Umbilical cord (tissue), 1 donor: ENCODE measurements at regions not wholly inside any gene's neighbourhood (a gene's known extent, or its start where the extent isn't known, plus 50 kb on each side); places are given as distances from the start of the nearest gene placed in this dataset.
A peak's percentile ranks its signal among the peaks of the same experiment; 100 is the strongest.

Experiments used
- DNase-seq: peaks from one replicate; pipeline ENCODE4 v3.0.0-alpha.2; 2015; ENCODE audit warnings: low spot score

DNA sequence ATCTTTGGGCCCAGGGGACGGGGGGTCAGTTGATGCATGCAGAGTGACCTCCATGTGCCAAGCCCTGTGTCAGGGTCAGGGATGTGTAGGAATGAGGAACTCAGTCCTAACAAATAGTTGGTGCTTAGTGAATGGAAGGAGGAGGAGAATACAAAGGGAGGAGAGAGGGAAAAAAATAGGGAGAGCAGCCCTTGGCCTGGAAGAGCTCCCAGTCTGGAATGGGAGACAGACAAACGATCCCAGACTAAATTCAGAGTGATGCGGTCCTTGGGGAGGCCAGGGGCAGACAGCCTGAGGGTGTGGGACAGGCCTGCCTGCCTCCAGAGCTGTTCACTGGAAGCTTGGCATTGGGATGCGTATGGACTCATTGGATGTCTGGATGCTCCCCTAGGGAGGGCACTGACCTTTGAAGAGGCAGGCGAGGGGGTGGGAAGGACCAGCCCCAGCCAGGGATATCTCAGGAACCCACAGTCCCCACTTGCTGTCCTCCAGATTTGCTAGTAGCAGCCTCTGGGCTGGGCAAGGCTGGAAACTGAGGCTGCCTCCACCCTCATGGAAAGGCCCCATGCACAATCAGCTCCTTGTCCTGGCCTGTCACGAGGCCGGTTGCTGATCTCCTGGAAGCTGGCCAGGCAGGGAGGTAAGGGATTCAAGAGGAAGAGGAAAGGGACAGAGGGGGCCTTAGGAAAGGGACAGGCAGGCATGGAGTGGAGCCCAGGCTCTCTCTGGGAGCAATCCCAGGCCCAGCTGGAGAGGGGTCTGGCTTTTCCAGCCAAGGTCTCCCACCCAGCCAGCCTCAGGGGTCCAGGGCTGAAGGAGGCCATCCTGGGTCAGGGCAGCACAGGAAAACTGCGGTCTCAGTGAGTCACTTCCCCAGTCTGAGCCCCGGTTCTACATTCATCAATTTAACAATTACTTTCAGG is 69.0 kb upstream of the GGTA1 start:
- DNase-seq, result peak; percentile 61

DNA sequence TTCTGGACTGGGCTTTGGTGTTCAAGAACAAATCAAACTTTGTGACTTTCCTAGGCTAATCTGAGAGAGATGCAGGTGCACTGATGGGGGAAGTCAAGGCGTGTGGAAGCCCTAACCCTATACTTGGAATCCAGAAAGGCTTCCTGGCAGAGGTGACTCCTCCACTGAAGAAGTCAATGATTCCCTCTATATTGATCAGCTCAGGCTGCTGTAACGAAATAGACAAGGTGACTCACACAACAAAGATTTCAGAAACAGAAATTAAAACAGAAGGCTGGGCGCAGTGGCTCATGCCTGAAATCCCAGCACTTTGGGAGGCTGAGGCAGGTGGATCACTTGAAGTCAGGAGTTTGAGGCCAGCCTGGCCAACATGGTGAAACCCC is 69.6 kb upstream of the GGTA1 start:
- DNase-seq, result no peak

DNA sequence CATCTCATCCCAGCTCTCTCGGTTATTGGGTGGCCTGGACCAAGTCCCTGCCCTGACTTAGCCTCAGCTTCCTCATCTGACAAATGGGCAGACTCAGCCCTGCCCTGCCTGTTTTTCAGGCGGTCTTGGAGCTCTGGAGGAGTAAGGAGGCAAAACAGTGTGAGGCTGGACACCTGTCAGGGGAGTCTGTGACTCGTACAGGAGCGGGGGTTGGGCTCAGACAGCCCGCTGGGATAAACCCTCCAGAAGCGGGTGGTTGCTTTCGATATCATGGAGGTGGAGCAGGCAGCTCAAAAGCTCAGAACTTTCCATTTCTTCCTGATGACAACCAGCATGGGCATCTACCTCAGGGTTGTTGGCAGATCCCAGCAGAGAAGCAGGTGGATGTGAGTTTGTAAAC is 72.9 kb upstream of the GGTA1 start:
- DNase-seq, result no peak

DNA sequence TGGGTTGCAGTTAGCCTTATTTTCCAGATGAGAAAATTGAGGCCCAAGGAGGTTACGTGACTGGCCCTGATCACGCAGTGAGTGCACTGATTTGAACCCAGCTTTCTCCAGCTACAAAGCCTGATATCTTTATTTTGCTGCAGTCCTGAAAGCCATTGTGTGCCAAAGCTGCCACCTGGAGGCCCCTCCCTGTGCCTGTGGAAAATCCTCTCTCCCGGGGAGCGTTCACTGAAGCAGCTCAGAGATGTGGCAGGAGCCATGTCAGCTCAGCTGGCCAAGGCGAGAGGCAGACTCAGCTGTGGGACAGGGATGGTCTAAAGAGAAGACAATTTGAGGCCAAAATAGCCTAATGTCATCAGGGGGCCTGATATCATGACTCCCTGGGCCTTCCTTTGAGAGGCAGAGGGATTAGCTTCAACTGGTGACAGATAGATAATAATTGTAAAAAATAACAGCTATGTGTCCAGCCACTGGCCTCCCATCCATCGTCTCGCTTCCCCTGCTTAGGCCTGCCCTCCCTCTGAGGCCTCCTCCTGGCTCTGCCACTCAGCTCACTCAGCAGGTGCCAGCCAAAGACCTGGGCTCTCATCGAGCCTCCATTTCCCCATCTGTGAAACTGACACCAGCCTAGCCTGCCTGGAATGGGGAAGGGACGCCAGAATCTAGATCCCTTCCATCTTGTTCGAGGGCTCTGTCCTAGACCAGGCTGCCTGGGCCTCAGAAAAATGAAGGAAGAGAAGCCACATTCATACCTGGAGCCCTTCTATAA is 74.3 kb upstream of the GGTA1 start:
- no peak for DNase-seq

DNA sequence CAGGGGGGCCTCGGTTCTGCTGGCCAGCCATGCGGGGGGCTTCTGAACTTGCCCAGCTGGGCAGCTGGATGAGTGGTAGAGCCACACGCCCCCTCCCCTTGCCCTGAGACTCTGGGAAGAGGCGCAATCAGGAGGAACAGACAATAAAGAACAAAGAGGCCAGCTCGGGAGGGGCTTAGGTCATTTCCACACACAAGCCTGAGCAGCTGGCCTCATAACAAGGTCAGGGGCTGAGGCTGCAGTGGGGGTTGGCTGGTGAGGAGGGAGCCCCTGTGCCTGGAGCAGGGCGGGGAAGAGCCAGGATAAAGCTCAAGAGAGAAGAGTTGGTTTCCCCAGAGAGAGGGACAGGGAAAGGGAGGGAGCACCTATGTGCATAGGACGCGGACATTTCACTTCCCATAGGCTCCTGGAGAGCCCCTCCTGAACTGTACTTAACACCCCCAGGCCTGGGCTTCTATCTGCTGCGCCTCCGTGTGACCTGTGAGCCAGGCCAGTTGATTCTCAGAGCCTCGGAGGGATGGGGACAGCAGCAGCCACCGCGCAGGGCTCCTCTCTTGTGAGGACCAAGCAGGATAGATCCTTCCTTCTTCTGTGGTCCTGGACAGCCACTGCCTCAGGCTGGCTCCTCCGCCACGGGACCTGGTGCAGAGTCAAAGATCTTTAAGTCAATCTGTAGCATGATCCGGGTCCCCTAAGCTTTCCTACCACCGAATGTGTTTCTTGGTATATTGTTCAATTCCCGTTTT is 75.3 kb upstream of the GGTA1 start:
- no peak for DNase-seq

DNA sequence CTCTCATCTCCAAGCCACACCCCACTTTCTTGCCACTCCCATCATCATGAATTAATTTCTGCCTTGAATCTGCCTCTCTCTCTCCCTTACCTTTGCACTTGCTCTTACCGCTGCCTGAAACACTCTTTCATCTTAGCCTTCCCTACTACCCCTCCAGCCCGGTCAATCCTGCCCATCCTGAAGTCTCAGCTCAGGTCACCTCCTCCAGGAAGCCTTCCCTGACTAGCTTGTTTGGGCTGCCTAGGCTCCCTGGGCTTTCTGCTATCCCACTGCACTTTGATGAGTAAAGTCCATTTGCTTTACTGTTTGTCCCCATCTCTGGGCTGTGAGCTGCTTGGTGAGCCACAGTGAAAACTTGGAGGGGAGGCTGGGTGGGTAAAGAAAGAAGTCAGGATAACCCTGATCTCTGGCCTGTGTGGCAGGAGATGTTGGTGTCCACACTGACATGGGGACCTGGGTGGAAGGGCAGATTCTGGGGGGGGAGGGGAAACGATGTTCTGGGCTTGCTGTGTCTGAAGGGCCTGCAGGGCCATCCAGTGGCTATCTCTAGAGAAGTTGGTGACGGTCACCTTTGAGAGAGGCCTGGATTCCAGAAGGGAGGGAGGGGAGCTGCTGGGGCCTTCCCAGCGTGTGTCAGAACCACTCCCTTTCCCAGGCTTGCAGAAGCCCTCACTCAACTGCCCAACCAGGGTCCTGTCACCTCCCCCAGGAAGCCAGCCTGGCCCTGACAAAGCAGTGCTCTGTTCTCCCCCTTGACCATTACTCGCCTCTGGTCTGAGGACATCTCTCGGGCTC is 75.0 kb upstream of the DAB2IP start:
- DNase-seq, result no peak

DNA sequence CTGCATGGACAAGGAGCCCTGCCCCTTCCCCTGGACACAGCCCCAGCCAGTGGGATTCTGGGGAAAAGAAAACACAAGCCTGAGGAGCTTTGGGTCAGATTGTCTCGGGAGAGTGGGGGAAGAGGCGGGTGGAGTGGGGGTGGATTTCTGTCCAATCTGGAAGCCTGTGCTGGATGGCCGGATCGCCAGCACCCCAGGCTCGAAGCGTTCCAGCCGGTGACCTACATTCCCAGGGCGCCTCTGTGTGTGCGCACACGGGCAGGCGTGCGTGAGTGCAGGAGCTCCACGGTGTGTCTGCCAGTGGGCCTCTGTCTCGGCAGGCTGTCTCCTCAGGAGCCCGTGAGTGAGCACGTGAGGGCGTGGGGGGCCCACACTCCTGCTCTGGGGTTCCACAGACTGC is 74.3 kb upstream of the DAB2IP start:
- no peak for DNase-seq

DNA sequence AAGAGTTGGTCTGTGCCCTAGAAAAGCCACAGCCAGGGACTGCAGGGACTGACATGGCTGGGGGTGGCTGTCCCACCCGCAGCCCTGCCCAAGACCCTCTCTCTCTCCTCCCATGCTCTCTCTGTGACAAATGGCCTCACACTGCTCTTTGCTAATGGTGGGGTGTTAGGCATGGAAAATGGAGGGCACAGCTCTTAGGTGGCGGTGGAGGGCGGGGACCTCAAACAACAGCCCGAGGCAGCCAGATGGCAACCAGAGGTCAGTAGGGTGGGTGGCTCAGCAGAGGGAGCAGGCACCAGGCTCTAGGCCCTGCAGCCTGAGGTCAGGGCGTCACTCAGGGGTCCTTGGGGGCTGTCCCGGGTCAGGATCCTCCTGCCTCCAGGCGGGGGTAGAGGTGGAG is 73.9 kb upstream of the DAB2IP start:
- DNase-seq, result no peak

DNA sequence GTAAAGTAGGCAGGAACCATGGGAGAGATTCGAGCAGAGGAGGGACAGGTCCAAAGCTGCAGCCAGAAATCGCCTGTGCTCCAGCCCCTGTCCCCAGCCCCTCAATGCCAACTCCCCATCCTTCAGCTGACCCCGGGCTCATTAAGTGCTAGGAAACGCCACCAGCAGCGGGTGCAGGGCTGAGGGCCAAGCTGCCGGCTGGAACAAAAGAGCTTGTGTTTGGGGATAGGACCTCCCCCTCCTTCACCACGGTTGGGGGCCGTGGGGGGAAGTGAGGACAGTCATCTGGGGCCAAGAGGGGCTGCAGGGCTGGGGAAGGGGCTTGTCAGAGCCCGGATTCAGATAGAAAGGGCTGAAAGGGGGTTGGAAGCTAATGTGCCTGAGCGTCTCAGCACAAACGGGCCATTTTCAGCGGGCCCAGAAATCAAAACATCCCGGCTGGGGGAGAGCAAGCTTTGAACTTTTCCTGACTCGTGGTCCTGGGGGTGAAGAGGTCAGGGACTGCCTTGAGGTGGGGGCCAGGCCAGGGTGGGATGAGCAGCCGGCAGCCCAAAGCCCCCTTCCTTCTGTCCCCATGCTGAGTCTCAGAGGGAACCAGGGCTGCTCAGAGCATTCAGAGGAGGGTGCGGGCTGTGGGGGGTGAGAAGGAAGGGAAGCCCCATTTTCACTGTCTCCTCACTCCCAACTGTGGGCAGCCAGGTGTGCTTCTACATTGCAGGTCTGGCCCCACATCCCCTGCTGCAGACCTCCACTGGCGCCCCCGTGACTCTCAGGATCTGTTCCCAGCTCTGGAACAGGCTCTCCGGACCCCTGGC is 69.4 kb upstream of the DAB2IP start:
- DNase-seq, result no peak

DNA sequence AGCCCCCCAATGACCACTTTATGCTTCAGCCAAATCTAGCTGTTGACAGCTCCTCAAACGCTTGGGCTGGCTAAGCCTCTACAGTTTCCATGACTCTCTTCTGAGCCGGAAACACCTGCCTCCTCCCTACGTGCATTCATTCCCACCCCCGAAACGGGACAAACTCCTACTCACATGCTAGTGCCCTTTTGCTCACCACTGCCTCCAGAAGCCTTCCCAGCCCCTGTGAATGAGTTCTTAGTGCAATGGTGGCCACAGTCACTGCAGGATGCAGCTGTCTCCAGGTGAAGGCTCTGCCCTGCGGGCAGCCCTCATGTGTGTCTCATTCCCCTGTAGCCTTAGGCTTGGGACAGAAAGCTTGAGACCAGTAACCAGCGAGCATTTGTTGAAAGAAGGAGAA is 68.8 kb upstream of the DAB2IP start:
- DNase-seq, result no peak

DNA sequence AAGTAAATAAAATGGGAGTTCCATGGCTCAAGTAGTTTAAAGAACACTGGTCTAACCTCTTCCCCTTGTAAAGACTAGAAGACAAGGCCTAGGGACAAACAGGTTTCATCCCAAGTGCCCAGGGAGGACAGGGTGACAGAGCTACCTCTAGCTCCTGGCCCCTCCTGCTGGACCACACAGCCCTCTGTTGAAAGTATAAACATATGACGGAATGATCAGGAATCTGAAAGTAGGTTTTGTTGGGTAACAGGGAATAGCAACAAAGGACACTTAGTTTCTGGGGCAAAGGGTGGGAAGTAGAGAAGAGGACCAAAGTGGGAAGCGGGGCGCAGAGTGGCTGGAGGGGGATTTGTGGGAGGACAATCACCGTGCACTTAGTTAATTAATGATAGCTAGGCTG is 67.0 kb upstream of the DAB2IP start:
- no peak for DNase-seq

DNA sequence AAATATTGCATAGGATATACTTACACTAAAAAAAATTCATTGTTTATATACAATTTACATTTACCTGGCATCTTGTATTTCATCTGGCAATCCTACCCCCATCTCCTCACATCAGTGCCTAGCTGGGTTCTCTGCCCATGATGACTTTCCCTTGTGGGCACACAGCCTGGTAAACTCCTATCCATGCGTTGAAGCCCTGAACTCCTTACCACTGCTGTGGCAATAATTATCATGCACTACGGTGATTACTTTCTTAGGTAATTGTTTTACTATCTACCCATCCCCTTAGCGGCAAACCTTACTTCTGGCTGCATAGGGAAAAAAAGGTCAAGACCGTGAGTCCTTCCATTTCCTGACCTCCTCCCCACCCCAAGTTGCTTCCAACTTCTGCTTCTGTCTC is 63.6 kb upstream of the DAB2IP start:
- no peak for DNase-seq

DNA sequence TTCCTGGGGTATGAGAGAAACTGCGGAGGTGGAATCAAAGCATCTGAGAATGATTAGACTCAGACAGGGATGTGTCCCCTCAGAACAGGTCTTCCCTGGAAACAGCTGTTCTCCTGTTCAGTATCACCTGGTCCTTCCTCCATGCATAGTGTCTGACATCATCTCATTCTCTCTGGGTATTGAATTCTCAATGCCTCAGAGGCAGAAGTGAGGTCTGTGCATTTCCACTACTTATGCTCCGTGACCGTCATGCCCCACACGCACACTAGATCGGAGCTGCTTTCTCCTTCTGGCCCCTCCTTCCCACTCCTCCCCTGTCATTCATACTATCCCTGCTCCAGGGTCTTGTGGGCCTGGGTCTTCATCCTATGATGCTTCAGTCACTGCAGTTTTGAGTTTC is 61.4 kb upstream of the DAB2IP start:
- no peak for DNase-seq

DNA sequence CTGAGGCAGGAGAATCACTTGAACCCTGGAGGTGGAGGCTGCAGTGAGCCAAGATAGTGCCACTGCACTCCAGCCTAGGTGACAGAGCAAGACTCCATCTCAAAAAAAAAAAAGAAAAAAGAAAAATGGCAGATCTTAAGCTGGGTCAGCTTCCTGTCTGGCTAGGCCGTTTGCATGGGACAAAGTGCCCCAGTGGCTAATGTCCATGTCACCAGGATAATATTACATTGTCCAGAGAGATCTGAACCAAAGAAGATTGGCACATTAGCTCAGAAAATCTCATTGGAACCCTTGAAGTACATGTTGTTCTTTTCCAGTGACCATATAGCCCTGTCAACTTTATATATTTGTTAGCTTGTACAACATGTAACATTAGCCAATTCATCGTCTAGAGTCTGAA is 59.2 kb upstream of the DAB2IP start:
- DNase-seq, result no peak

DNA sequence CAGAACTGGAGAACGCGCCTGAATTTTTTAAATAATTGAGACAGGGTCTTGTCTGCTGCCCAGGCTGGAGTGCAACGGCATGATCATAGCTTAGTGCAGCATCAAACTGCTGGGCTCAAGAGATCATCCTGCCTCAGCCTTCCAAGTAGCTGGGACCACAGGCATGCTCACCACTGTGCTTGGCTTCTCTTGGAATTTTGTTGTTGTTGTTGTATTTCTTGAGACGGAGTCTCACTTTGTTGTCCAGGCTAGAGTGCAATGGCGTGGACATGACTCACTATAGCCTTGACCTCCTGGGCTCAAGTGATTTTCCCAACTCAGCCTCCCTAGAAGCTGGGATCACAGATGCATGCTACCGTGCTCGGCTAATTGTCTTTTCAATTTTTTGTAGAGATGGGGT is 58.4 kb upstream of the DAB2IP start:
- no peak for DNase-seq

DNA sequence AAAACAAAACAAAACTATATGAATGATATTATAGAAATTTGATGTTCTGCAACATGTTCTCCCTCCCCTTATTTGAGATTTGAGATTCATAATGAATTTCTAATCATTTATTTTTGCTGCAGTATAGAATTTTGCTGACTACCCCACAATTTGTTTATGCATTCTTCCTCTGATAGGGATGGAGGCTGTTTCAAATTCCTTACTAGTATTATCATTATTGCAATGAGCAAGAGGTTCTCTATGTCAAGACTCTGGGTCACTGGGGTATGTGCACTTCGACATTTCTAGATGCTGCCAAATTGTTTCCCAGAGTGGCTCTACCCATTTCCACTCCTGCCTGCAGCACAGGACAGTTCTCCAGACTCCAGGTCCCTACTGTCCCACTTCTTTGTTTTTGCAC is 54.9 kb upstream of the DAB2IP start:
- no peak for DNase-seq

DNA sequence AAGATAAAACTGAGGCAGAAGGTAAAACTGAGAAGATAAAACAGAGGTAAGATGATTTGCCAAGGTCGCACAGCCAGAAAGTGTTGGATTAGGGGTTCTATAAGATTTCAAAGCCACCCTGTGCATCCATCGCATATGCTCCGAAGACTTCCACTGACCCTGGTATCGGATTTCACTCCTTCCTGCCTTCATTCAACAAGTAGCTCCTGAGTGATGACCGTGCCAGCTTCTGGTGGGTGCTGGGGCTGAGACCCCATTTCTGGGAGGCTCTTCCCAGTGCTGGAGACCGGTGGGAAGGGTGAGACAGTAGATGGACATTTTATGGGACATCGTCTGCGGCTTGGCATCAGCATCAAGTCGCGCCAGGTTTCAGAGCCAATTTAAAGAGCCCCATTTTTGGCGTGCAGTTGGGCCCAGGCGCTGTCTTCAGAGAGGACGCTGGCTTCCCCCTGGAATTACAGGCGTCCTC is 53.7 kb upstream of the DAB2IP start:
- no peak for DNase-seq

DNA sequence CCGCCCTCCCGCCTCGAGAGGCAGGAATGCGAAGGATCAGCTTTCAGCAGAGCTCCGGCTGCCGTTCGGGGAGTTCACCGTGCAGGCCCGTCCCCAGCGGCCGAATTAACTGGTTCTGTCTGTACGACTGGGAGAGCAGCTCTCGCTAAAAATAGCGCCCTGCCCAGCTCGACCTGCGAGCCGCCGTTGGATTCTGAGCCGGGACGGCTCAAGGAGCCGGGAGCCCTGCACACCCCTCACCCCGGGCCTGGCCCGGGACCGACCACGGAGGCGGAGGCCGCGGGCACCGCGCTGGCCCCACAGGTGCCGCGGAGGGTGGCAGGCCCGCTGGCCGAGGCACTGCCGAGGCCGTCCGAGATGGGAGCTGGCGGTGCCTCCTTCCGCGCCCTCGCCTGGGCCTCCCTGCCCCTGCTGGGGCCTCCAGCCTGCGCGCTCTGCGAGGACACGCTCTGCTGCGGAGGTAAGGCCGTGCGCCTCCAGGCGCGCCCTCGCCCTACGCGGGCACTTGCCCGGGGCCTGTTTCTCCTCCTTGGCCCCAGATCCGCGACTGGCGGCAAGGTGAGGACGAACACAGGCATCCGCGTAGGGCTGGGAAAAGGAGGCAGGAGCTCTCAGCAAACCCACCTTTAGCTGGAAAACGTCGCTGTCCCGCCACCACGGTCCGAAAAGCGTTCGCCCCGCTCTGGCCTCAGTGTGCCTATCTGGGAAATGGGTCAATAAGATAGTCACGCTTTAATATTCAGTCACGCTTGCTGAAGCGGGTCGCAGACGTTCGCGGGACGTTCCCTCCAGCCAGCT is 53.1 kb upstream of the DAB2IP start:
- DNase-seq, result peak; percentile 96

DNA sequence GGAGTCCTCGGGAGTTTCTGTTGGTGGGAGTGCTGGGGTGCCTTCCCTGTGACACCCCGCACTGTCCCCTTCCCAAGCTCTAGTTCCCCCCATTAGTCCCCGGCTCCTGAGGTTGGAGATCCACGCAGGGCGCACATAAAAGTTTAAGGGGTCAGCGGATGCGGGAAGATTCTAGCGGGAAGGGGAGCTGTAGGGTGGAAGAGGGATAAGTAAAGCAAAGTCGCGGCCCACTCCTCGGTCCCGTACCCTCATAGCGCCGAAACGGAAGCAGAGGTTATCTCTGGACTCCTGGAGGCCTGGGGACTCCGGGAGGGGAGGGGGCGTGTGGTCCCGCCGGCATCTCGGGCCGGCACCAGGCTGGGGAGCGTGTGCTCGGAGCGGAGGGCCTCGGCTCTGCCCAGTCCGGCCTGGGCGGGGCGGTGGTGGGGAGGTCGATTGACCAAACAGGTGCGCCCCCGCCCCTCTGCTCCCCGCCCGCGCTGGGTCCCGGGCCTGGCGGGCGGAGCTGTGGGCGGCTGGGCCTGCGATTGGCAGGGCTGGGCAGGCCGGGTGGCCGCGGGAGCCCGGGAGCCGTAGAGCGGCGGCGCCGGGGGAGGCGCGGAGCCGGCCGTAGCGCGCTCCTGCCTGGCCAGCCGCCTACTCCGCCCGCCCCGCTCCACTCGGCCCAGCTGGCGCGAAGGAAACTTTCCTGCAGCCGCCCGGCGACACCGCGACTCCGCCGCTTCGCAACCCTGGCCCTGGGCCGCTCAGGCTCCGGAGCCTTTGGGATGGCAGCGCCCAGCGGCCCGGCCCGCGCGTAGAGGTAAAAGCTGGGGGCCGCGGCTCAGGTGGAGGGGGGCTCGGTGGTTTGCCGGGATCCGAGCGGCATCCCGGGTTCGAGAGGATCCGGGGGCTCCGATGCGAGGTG is 52.2 kb upstream of the DAB2IP start:
- DNase-seq, result peak; percentile 68
